HL-60 (cell line): ENCODE measurements at regions not wholly inside any gene's neighbourhood (a gene's known extent, or its start where the extent isn't known, plus 50 kb on each side); places are given as distances from the start of the nearest gene placed in this dataset.

Experiments
- DNase-seq, 2 experiments: peaks; one replicate each; pipeline ENCODE4 v3.0.0-alpha.2; 2010 to 2020; ENCODE audit warnings: low read depth in 1 of 2, low spot score in 1 of 2
- H3K27ac ChIP-seq: fragments of 250-450 bp; sonication (Bioruptor Pico); replicated peaks from 2 replicates; pipeline ENCODE4 v1.5.1; 2020; ENCODE audit warnings: mild to moderate bottlenecking, moderate library complexity
- H3K27me3 ChIP-seq: fragments of 250-450 bp; sonication (Bioruptor Pico); 2 replicates; pipeline ENCODE4 v1.5.1; 2021; ENCODE audit warnings: mild to moderate bottlenecking, moderate library complexity; ENCODE audit not compliant: insufficient read depth, poor library complexity, severe bottlenecking
- H3K4me3 ChIP-seq: replicated peaks from 2 replicates; pipeline ENCODE4 v1.5.1; 2011; ENCODE audit warnings: mild to moderate bottlenecking, control low read depth, low read length; ENCODE audit not compliant: insufficient read depth
- GABPA ChIP-seq: IDR thresholded peaks from 2 replicates; pipeline ENCODE4 v1.6.1; 2012; ENCODE audit warnings: low read depth
- POLR2AphosphoS5 ChIP-seq: IDR thresholded peaks from 2 replicates; pipeline ENCODE4 v1.6.1; 2012; ENCODE audit warnings: low read depth
- SPI1 ChIP-seq: IDR thresholded peaks from 2 replicates; pipeline ENCODE4 v1.6.1; 2012; ENCODE audit warnings: low read depth, mild to moderate bottlenecking, borderline replicate concordance
- TF ChIP-seq, protein P1 (sequence below): IDR thresholded peaks from one replicate; pipeline ENCODE4 v1.5.1; 2011; ENCODE audit warnings: low read length, control low read depth, inconsistent platforms; ENCODE audit not compliant: insufficient read depth
- TF ChIP-seq, protein P2 (sequence below): IDR thresholded peaks from 2 replicates; pipeline ENCODE4 v1.6.1; 2012; ENCODE audit warnings: low read depth; ENCODE audit not compliant: insufficient replicate concordance

DNA sequence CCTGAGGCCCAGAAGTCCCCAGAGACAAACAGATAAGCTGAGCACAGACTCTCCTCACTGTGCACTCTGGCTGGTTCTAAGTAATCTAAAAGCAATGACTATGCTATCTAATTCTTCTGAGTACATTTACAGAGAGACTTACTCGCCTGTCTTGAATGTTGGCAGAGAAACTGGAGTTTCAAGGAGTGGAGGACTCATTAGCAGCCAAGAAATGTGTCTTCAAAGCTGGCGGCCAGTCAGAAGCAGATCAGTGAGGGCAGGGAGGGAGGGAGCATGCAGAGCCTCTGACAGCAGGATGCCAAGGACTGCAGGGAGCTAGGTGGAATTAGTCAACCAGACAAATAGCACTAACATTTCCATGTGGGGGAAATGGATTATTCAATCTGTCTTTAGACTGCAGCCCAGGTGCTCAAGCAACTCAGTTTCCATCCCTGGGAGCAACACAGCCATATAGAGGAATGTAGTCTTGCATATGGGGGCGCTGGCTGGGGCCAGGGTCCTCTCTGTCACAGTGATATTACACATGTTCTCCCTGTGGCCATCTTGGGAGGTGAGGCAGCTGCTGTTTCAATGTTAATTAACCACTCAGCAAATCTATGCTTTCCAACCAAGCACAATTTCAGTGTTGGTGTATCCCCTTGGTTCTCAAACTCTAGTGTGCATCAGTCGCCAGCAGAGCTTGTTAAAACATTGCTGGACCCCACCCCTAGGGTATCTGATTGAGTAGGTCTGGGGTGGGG is 97.9 kb downstream of the CCNA1 start:
- no peak overlapping the region for H3K27ac ChIP-seq

DNA sequence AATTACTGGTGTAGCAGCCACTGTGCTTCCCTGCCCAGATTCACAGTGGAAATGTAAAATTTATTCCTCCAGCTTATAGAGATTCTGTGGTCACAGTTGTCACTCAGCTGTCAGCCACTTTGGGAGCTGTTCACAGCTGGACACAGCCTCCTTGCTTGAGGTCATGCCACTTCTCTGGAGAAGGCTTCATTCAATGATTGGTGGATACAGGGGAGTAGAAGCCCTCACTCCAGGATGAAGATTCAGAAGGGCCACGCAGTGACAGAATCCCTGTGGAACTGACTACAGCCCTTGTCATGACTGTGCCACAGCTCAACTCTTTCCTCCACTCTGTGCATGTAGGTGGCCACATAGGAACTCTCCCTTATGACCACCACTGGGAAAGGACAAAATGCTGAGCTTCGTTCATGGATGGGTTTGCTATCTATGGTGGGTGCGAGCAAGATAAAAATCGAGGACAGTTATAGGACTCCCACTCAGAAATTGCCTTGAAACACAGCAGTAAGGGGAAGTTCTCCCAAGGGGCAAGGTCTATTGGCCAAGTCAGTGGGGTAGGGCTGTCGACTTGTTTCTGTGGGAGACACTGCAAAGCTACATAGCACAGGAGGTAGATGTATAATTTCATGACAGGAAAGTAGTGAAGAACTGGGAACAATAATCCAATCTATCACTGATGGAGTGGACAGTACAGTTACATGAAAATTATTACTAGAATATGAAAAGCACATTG is 98.7 kb downstream of the CCNA1 start:
- peak in 1 of 2 experiments; percentile 67 for DNase-seq
- H3K27me3 ChIP-seq: no peaks in the 10 kb centered on the region
- TF ChIP-seq, protein P1, sequence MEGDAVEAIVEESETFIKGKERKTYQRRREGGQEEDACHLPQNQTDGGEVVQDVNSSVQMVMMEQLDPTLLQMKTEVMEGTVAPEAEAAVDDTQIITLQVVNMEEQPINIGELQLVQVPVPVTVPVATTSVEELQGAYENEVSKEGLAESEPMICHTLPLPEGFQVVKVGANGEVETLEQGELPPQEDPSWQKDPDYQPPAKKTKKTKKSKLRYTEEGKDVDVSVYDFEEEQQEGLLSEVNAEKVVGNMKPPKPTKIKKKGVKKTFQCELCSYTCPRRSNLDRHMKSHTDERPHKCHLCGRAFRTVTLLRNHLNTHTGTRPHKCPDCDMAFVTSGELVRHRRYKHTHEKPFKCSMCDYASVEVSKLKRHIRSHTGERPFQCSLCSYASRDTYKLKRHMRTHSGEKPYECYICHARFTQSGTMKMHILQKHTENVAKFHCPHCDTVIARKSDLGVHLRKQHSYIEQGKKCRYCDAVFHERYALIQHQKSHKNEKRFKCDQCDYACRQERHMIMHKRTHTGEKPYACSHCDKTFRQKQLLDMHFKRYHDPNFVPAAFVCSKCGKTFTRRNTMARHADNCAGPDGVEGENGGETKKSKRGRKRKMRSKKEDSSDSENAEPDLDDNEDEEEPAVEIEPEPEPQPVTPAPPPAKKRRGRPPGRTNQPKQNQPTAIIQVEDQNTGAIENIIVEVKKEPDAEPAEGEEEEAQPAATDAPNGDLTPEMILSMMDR: no peak
- no peak for TF ChIP-seq POLR2AphosphoS5
- TF ChIP-seq, protein P2, sequence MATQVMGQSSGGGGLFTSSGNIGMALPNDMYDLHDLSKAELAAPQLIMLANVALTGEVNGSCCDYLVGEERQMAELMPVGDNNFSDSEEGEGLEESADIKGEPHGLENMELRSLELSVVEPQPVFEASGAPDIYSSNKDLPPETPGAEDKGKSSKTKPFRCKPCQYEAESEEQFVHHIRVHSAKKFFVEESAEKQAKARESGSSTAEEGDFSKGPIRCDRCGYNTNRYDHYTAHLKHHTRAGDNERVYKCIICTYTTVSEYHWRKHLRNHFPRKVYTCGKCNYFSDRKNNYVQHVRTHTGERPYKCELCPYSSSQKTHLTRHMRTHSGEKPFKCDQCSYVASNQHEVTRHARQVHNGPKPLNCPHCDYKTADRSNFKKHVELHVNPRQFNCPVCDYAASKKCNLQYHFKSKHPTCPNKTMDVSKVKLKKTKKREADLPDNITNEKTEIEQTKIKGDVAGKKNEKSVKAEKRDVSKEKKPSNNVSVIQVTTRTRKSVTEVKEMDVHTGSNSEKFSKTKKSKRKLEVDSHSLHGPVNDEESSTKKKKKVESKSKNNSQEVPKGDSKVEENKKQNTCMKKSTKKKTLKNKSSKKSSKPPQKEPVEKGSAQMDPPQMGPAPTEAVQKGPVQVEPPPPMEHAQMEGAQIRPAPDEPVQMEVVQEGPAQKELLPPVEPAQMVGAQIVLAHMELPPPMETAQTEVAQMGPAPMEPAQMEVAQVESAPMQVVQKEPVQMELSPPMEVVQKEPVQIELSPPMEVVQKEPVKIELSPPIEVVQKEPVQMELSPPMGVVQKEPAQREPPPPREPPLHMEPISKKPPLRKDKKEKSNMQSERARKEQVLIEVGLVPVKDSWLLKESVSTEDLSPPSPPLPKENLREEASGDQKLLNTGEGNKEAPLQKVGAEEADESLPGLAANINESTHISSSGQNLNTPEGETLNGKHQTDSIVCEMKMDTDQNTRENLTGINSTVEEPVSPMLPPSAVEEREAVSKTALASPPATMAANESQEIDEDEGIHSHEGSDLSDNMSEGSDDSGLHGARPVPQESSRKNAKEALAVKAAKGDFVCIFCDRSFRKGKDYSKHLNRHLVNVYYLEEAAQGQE: no peak
- TF ChIP-seq SPI1: no peak
- TF ChIP-seq GABPA: no peak
- no peak overlapping the region for H3K4me3 ChIP-seq
- peak overlapping the region; percentile 35 for H3K27ac ChIP-seq

More for the DNA sequence above, 97.9 kb downstream of the CCNA1 start:
- no peak overlapping the region for H3K4me3 ChIP-seq
- no peak for TF ChIP-seq GABPA
- no peak for TF ChIP-seq SPI1
- TF ChIP-seq, protein P1: no peak
- TF ChIP-seq, protein P2: no peak
- DNase-seq: no peak
- no peaks in the 10 kb centered on the region for H3K27me3 ChIP-seq

DNA sequence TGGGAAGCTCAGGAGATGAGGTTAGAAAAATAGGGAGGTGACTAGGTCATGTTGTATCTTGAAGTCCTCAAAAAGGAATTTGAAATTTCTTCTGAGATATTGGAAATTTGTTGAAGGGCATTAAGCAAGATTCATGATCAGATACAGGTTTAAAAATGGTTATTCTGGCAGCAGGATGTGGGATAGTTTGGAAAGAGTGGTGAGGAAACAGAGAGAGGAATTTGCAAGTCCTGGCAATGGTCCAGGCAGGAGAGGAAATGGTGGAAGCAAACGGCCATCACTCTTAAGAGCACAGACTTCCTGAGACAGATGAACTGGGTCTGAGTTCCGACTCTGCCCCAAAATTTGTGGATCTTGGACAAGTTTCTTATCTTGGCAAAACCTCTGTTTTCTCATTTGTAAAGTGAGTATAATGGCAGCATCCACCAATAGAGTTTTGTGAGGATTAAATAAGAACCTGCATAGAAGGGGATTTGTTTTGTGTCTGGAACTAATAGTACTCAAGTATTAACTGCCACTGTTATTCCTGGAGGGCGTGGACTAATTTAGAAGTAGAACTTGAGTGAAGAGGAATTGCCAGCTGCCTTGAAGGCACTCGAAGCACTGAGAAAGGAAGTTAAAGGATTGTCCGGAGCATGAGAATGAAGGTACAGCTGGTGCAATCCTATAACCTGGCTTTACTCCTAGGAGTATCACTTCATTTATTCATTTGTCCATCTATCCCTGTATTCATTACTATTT is 99.6 kb downstream of the CCNA1 start:
- Histone ChIP-seq H3K27me3 (no peaks in the 10 kb centered on the region), H3K27ac (peak overlapping the region; percentile 35), H3K4me3 (no peak overlapping the region)
- TF ChIP-seq SPI1 (no peak), POLR2AphosphoS5 (peak; percentile 37; the same call in 1 of the 2 replicates), GABPA (no peak)
- TF ChIP-seq, protein P1: no peak
- TF ChIP-seq, protein P2: no peak
- peak; percentile 4 to 55 for DNase-seq
